ENCODE measurements at regions not wholly inside any gene's neighbourhood (a gene's known extent, or its start where the extent isn't known, plus 50 kb on each side); places are given as distances from the start of the nearest gene placed in this dataset.

- dilution Hi-C loops (cut with MboI; ENCODE audit: extremely low pct_ligation_motif_present, low sequenced_read_pairs) (no loop called here), intact Hi-C loops (cut with micrococcal nuclease) (no loop called here)
- no TSS peak for BruUV-seq (replicated peaks)
- Histone ChIP-seq H3K79me2 (ENCODE audit: control insufficient read depth, insufficient read depth, low read length) (no peaks in the 10 kb centered on the region), H3K9me3 (replicated peaks; ENCODE audit: control insufficient read depth, insufficient read depth, low read length) (no peaks in the 10 kb centered on the region), H3K27ac (ENCODE audit: insufficient read depth, low read depth, low read length) (no peak overlapping the region), H3K4me1 (ENCODE audit: control insufficient read depth, extremely low read depth, insufficient read depth, low read length) (no peaks in the 10 kb centered on the region), H3K36me3 (ENCODE audit: control insufficient read depth in 2 of 2, extremely low read depth in 1 of 2, insufficient read depth in 2 of 2, low read length in 2 of 2) (no peaks in the 10 kb centered on the region), H3K9ac (replicated peaks; ENCODE audit: extremely low read depth, insufficient read depth, low read length) (no peak overlapping the region), H3K4me3 (replicated peaks in 1 of 3; ENCODE audit: insufficient read depth in 1 of 3, low read depth in 1 of 3, low read length in 3 of 3) (no peak overlapping the region), H3K27me3 (ENCODE audit: control insufficient read depth in 2 of 2, insufficient read depth in 2 of 2, low read length in 2 of 2) (no peaks in the 10 kb centered on the region), H3K4me2 (ENCODE audit: insufficient read depth, low read length) (no peak overlapping the region), H4K20me1 (replicated peaks; ENCODE audit: control insufficient read depth, extremely low read depth, insufficient read depth, low read length) (no peaks in the 10 kb centered on the region), H3K9me1 (replicated peaks; ENCODE audit: control insufficient read depth, extremely low read depth, insufficient read depth, low read length) (no peaks in the 10 kb centered on the region), H2AFZ (ENCODE audit: low read depth, low read length) (no peak overlapping the region)
- ChIA-PET CTCF (interaction anchor here (1.0 kb wide), 1 partner anchor 22 kb away, joined by 3 read pairs; no protein-coding TSS in a partner anchor), POLR2A (no interaction called here)
- no peak for TF ChIP-seq MYC (IDR thresholded peaks at IDR 0.05; ENCODE audit: low read depth, low read length)
- no peak for TF ChIP-seq FOS (IDR thresholded peaks at IDR 0.05; ENCODE audit: borderline replicate concordance, insufficient read depth, low read length)
- TF ChIP-seq JUN (IDR thresholded peaks at IDR 0.05; ENCODE audit: borderline replicate concordance, insufficient read depth, insufficient read length, low read depth), result no peak
- TF ChIP-seq CTCF (IDR thresholded peaks at IDR 0.05; ENCODE audit: extremely low read depth in 1 of 2, insufficient read depth in 1 of 2, low read depth in 1 of 2, low read length in 2 of 2), result no peak
- TF ChIP-seq POLR2AphosphoS5 (IDR thresholded peaks at IDR 0.05; ENCODE audit: insufficient read depth, low read depth, low read length), result no peak
- TF ChIP-seq EZH2 (IDR thresholded peaks at IDR 0.05; ENCODE audit: borderline replicate concordance, low read depth, low read length, severe bottlenecking), result no peak
- no peak for TF ChIP-seq GATA2 (IDR thresholded peaks at IDR 0.05; ENCODE audit: insufficient read depth, insufficient read length, low read depth, low read length)
- no peak for TF ChIP-seq POLR2A (IDR thresholded peaks at IDR 0.05; ENCODE audit: low read depth, low read length)
- TF ChIP-seq MAX (IDR thresholded peaks at IDR 0.05; ENCODE audit: insufficient read depth, insufficient read length), result no peak
- DNase-seq (ENCODE audit: low read depth, low spot score), result no peak
- FAIRE-seq, result no peak
Measured at GRCh38 chr16:11429123-11429522, 83.9 kb downstream of the RMI2 start.
